ENCODE measurements at regions not wholly inside any gene's neighbourhood (a gene's known extent, or its start where the extent isn't known, plus 50 kb on each side); places are given as distances from the start of the nearest gene placed in this dataset.

DNA sequence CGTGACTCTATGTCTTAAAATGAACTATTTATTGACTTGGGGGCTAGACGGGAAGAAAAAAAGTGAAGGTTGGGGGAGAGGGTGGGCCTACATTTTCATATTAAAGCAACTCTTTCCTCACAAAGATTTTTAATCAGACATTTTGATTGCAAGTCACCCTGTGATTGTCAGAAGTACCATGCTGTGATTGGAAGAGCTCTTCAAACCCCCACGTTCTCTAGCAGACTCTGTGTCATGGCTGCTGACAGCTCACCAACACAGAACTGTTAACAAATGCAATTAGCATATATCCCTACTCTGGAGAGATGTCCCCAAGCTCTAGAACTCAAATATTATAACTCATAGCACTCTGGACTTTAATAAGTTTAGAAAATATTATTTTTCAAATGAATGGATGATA is 428.4 kb upstream of the DCC start:
- TF ChIP-seq, protein P1, sequence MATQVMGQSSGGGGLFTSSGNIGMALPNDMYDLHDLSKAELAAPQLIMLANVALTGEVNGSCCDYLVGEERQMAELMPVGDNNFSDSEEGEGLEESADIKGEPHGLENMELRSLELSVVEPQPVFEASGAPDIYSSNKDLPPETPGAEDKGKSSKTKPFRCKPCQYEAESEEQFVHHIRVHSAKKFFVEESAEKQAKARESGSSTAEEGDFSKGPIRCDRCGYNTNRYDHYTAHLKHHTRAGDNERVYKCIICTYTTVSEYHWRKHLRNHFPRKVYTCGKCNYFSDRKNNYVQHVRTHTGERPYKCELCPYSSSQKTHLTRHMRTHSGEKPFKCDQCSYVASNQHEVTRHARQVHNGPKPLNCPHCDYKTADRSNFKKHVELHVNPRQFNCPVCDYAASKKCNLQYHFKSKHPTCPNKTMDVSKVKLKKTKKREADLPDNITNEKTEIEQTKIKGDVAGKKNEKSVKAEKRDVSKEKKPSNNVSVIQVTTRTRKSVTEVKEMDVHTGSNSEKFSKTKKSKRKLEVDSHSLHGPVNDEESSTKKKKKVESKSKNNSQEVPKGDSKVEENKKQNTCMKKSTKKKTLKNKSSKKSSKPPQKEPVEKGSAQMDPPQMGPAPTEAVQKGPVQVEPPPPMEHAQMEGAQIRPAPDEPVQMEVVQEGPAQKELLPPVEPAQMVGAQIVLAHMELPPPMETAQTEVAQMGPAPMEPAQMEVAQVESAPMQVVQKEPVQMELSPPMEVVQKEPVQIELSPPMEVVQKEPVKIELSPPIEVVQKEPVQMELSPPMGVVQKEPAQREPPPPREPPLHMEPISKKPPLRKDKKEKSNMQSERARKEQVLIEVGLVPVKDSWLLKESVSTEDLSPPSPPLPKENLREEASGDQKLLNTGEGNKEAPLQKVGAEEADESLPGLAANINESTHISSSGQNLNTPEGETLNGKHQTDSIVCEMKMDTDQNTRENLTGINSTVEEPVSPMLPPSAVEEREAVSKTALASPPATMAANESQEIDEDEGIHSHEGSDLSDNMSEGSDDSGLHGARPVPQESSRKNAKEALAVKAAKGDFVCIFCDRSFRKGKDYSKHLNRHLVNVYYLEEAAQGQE (IDR thresholded peaks at IDR 0.05; ENCODE audit: insufficient read depth in 1 of 2, low read depth in 2 of 2, low read length in 2 of 2) = no peak
- TF ChIP-seq POLR2AphosphoS5 (IDR thresholded peaks at IDR 0.05; ENCODE audit: low read depth, low read length) (no peak), SIN3A (IDR thresholded peaks at IDR 0.05; ENCODE audit: borderline replicate concordance, insufficient read depth, low read length) (no peak)

Data from PFSK-1 (cell line).